HepG2 (cell line): ENCODE measurements at regions not wholly inside any gene's neighbourhood (a gene's known extent, or its start where the extent isn't known, plus 50 kb on each side); places are given as distances from the start of the nearest gene placed in this dataset.
A peak's percentile ranks its signal among the peaks of the same experiment; 100 is the strongest.

ENCODE experiments used
- ATAC-seq: fragments of 200-7000 bp; cut with Tn5 transposase; 3 replicates; pipeline ENCODE4 v1.9.1; 2020; ENCODE audit warnings: mild to moderate bottlenecking, moderate library complexity
- BruUV-seq: library from RNA; stranded (reverse); fragments of 400-500 nt; replicated peaks from 2 replicates; lab custom pipeline; 2021; lab: Mats Ljungman, UMichigan
- CTCF ChIA-PET: fragments of 300-600 bp; formaldehyde crosslinking; extraction: SDS; loops from one replicate; lab custom pipeline; 2021; ENCODE audit warnings: low total read pairs, inconsistent platforms, low intra/inter-chr PET ratio; lab: Yijun Ruan, JAX
- POLR2A ChIA-PET: fragments of 350-600 bp; sonication (Branson Sonifier 250); formaldehyde crosslinking; loops from one replicate; lab custom pipeline; 2020; ENCODE audit warnings: antibody characterized with exemption, inconsistent platforms; lab: Yijun Ruan, JAX
- DNase-seq: peaks from one replicate; pipeline ENCODE4 v3.0.0-alpha.2; 2015; ENCODE audit warnings: low spot score
- FAIRE-seq: peaks from 3 replicates; lab custom pipeline; 2011; peaks lifted over from hg19 to GRCh38; lab: Jason Lieb, UNC
- H2AFZ ChIP-seq: one replicate; pipeline ENCODE4 v1.6.1; 2011; ENCODE audit warnings: low read length, inconsistent platforms
- H3K27ac ChIP-seq: fragments of 300-600 bp; 3 replicates; pipeline ENCODE4 v1.8.0; 2011; ENCODE audit warnings: mixed run types, mild to moderate bottlenecking, mixed read lengths, low read length, inconsistent platforms; ENCODE audit not compliant: insufficient read depth; ENCODE audit errors: extremely low read length
- H3K27me3 ChIP-seq, 2 experiments: fragments of 200-600 bp in 1 of 2; 2 replicates in 1 of 2; 3 replicates in 1 of 2; pipeline versions ENCODE4 v1.6.0 to v1.8.0; 2011; ENCODE audit warnings: low read length in 2 of 2, mild to moderate bottlenecking in 2 of 2, moderate library complexity in 2 of 2, inconsistent platforms in 1 of 2; ENCODE audit not compliant: insufficient read depth in 2 of 2, control insufficient read depth in 1 of 2
- H3K36me3 ChIP-seq, 2 experiments: fragments of 200-600 bp in 1 of 2; replicated peaks in 1 of 2; 2 replicates in 1 of 2; 3 replicates in 1 of 2; pipeline versions ENCODE4 v1.5.1 to v1.8.0; 2011; ENCODE audit warnings: low read length in 2 of 2, inconsistent platforms in 1 of 2; ENCODE audit not compliant: insufficient read depth in 2 of 2, control insufficient read depth in 1 of 2
- H3K4me1 ChIP-seq: 2 replicates; pipeline ENCODE4 v1.5.1; 2012; ENCODE audit warnings: low read length, inconsistent platforms; ENCODE audit not compliant: insufficient read depth
- H3K4me2 ChIP-seq: 2 replicates; pipeline ENCODE4 v1.6.0; 2011; ENCODE audit warnings: low read depth, low read length, inconsistent platforms
- H3K4me3 ChIP-seq, 3 experiments: fragments of 200-600 bp in 1 of 3; sonication (generic), shearing (Covaris generic) in 1 of 3; replicated peaks in 1 of 3; 2 replicates each; pipeline ENCODE4 v1.5.1; 2011 to 2016; ENCODE audit warnings: low read length in 3 of 3, inconsistent platforms in 2 of 3, low read depth in 2 of 3, mild to moderate bottlenecking in 2 of 3, control low read depth in 1 of 3, mixed read lengths in 1 of 3; ENCODE audit not compliant: insufficient read depth in 1 of 3
- H3K79me2 ChIP-seq: one replicate; pipeline ENCODE4 v1.6.1; 2011; ENCODE audit warnings: low read length, inconsistent platforms; ENCODE audit not compliant: insufficient read depth
- H3K9ac ChIP-seq: 2 replicates; pipeline ENCODE4 v1.6.0; 2011; ENCODE audit warnings: mild to moderate bottlenecking, low read depth, low read length, inconsistent platforms; ENCODE audit not compliant: insufficient read depth
- H3K9me3 ChIP-seq: 2 replicates; pipeline ENCODE4 v1.5.1; 2012; ENCODE audit warnings: mild to moderate bottlenecking, low read length
- H4K20me1 ChIP-seq: 2 replicates; pipeline ENCODE4 v1.6.0; 2011; ENCODE audit warnings: inconsistent platforms, mild to moderate bottlenecking, low read length, moderate library complexity; ENCODE audit not compliant: insufficient read depth
- CAMTA2 ChIP-seq: sonication (generic); formaldehyde crosslinking; IDR thresholded peaks from 2 replicates; pipeline ENCODE4 v1.4.0; 2020; ENCODE audit warnings: mild to moderate bottlenecking, missing genetic modification reagents, borderline replicate concordance
- FOXM1 ChIP-seq: sonication (generic); formaldehyde crosslinking; IDR thresholded peaks from 2 replicates; pipeline ENCODE4 v1.5.0; 2020; ENCODE audit warnings: missing genetic modification reagents
- HDAC1 ChIP-seq: sonication (generic); formaldehyde crosslinking; IDR thresholded peaks from 2 replicates; pipeline ENCODE4 v1.5.1; 2020; ENCODE audit warnings: mild to moderate bottlenecking, missing genetic modification reagents
- HNRNPLL ChIP-seq: fragments of 200-400 bp; formaldehyde crosslinking; IDR thresholded peaks from 2 replicates; pipeline ENCODE4 v1.6.1; 2017; ENCODE audit warnings: mild to moderate bottlenecking, low read depth, low read length; ENCODE audit not compliant: poor library complexity, severe bottlenecking
- PITX1 ChIP-seq: sonication (generic); formaldehyde crosslinking; IDR thresholded peaks from 2 replicates; pipeline ENCODE4 v1.5.1; 2020; ENCODE audit warnings: mild to moderate bottlenecking, missing genetic modification reagents
- SSRP1 ChIP-seq: IDR thresholded peaks from 2 replicates; pipeline ENCODE4 v1.6.1; 2016; ENCODE audit warnings: control low read depth
- THAP11 ChIP-seq: IDR thresholded peaks from 2 replicates; pipeline ENCODE4 v1.6.1; 2016; ENCODE audit warnings: missing biosample characterization, missing genetic modification reagents
- XRCC5 ChIP-seq: fragments of 200-400 bp; formaldehyde crosslinking; optimal IDR thresholded peaks from 2 replicates; pipeline ENCODE3; 2017; ENCODE audit warnings: mild to moderate bottlenecking, low read length
- ZBTB20 ChIP-seq: sonication (generic); formaldehyde crosslinking; IDR thresholded peaks from 2 replicates; pipeline ENCODE4 v1.8.1; 2023; ENCODE audit warnings: missing genetic modification reagents, low read depth, mild to moderate bottlenecking, borderline replicate concordance
- ZNF234 ChIP-seq: sonication (generic); formaldehyde crosslinking; conservative IDR thresholded peaks from 2 replicates; pipeline ENCODE4 v1.5.1; 2020; ENCODE audit warnings: mild to moderate bottlenecking, missing genetic modification reagents
- ZNF329 ChIP-seq: sonication (generic); formaldehyde crosslinking; IDR thresholded peaks from 2 replicates; pipeline ENCODE4 v1.9.0; 2021; ENCODE audit warnings: low read depth, mild to moderate bottlenecking, missing genetic modification reagents
- ZNF629 ChIP-seq: sonication (generic); formaldehyde crosslinking; conservative IDR thresholded peaks from 2 replicates; pipeline ENCODE4 v1.5.0; 2020; ENCODE audit warnings: missing genetic modification reagents
- ZNF776 ChIP-seq: sonication (generic); formaldehyde crosslinking; IDR thresholded peaks from 2 replicates; pipeline ENCODE4 v1.4.0; 2020; ENCODE audit warnings: mild to moderate bottlenecking, missing genetic modification reagents
- WGBS: methylation state at CpG from one replicate; pipeline ENCODE4 v1.1.6; 2017; ENCODE audit warnings: low lambda C conversion rate; 5-methylcytosine and 5-hydroxymethylcytosine counted together
- in situ Hi-C: cut with HindIII; loops from 2 replicates; pipeline ENCODE4 v1.10.0; 2017; ENCODE audit warnings: low pct_unique_long_range_greater_than_20kb; ENCODE audit not compliant: extremely low pct_ligation_motif_present
- intact Hi-C: fragments of 100-400 bp; cut with micrococcal nuclease; formaldehyde crosslinking; loops from one replicate; pipeline ENCODE4 v1.10.0; 2022; ENCODE audit not compliant: unreplicated experiment
- TF ChIP-seq, protein P1 (sequence below): sonication (generic); formaldehyde crosslinking; IDR thresholded peaks from 2 replicates; pipeline ENCODE4; 2020; ENCODE audit warnings: missing genetic modification reagents, mild to moderate bottlenecking, borderline replicate concordance
- TF ChIP-seq, protein P2 (sequence below): sonication (generic); formaldehyde crosslinking; conservative IDR thresholded peaks from 2 replicates; pipeline ENCODE4 v1.4.0; 2020; ENCODE audit warnings: missing genetic modification reagents

DNA sequence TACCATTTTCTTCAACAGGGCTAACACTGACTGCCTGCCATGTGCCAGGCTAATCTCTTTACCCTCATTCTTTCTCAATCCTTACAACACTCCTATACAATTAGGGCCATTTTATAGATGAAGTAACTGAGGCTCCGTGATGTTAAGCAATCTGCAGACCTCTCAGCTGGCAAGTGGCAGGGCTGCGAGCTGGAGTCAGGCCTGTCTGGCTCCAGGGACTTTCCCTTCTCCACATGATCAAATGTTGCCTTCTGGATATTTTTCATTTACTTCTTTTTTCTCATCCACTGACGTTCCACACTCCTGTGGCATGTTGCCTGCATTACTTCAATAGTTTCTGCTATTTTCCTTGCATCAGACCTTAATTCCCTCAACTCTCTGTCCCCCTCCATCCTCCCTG lies 55.2 kb upstream of the TAGAP start:
- Histone ChIP-seq H2AFZ (no peak overlapping the region), H3K79me2 (no peaks in the 10 kb centered on the region), H4K20me1 (no peaks in the 10 kb centered on the region), H3K27ac (no peak overlapping the region), H3K27me3 (peaks cover 3 to 36% of the 10 kb centered on the region in 2 experiments; a peak in 4 of 5 replicates), H3K4me3 (no peak overlapping the region), H3K36me3 (no peaks in the 10 kb centered on the region), H3K4me1 (peaks cover 8% of the 10 kb centered on the region; the same call in 1 of the 2 replicates), H3K9ac (no peak overlapping the region), H3K4me2 (no peak overlapping the region), H3K9me3 (no peaks in the 10 kb centered on the region)
- ChIA-PET POLR2A (no interaction called here), CTCF (no interaction called here)
- WGBS, result 20% methylated on average over 3 of the region's 3 CpGs
- no TSS peak for BruUV-seq
- no peak for FAIRE-seq
- intact Hi-C loops (loop anchor here (10.0 kb wide), 1 partner anchor 395 kb away; no protein-coding TSS in a partner anchor), in situ Hi-C loops (loop anchor here (25.0 kb wide), 1 partner anchor 388 kb away; no protein-coding TSS in a partner anchor)
- no peak for DNase-seq
- TF ChIP-seq ZNF329 (no peak), ZNF629 (peak; percentile 34; the same call in 1 of the 2 replicates), ZBTB20 (CRISPR knock-in tag) (no peak), HNRNPLL (no peak)
- TF ChIP-seq, protein P1, sequence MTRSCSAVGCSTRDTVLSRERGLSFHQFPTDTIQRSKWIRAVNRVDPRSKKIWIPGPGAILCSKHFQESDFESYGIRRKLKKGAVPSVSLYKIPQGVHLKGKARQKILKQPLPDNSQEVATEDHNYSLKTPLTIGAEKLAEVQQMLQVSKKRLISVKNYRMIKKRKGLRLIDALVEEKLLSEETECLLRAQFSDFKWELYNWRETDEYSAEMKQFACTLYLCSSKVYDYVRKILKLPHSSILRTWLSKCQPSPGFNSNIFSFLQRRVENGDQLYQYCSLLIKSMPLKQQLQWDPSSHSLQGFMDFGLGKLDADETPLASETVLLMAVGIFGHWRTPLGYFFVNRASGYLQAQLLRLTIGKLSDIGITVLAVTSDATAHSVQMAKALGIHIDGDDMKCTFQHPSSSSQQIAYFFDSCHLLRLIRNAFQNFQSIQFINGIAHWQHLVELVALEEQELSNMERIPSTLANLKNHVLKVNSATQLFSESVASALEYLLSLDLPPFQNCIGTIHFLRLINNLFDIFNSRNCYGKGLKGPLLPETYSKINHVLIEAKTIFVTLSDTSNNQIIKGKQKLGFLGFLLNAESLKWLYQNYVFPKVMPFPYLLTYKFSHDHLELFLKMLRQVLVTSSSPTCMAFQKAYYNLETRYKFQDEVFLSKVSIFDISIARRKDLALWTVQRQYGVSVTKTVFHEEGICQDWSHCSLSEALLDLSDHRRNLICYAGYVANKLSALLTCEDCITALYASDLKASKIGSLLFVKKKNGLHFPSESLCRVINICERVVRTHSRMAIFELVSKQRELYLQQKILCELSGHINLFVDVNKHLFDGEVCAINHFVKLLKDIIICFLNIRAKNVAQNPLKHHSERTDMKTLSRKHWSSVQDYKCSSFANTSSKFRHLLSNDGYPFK (CRISPR knock-in tag), result no peak
- ATAC-seq, result no peak

DNA sequence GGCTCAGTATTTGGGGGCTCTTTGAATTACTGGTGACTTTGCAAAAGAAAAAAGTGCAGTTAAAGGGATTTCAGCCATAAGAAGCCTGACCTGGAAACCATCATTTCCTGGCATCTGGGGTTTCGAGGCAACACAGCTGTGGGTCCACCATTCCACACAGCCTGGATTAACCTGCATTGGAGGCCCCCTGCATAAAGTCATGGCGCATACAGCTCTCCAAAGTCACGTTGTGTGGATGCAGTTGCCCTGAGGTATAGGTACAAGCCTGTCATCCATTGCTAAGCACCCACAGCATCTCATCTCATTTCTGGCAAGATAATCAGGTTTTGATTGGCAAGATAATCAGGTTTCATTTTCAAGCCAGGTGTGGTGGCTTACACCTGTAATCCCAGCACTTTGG lies 54.5 kb upstream of the TAGAP start:
- no peak overlapping the region for H3K4me2 ChIP-seq
- H2AFZ ChIP-seq, result no peak overlapping the region
- H4K20me1 ChIP-seq, result no peaks in the 10 kb centered on the region
- in situ Hi-C loops (no loop called here), intact Hi-C loops (no loop called here)
- H3K4me1 ChIP-seq, result peaks cover 8% of the 10 kb centered on the region; the same call in 1 of the 2 replicates
- no TSS peak for BruUV-seq
- ATAC-seq, result no peak
- no peaks in the 10 kb centered on the region for H3K79me2 ChIP-seq
- H3K9me3 ChIP-seq, result no peaks in the 10 kb centered on the region
- DNase-seq, result no peak
- no peak for FAIRE-seq
- no peak overlapping the region for H3K4me3 ChIP-seq
- peaks cover 3 to 29% of the 10 kb centered on the region in 2 experiments; a peak in 4 of 5 replicates for H3K27me3 ChIP-seq
- 25% methylated on average over 3 of the region's 3 CpGs for WGBS
- H3K9ac ChIP-seq, result no peak overlapping the region
- CTCF ChIA-PET, result no interaction called here
- POLR2A ChIA-PET, result no interaction called here
- H3K36me3 ChIP-seq, result no peaks in the 10 kb centered on the region
- no peak overlapping the region for H3K27ac ChIP-seq
- no peak for TF ChIP-seq PITX1 (CRISPR knock-in tag)
- TF ChIP-seq HDAC1 (CRISPR knock-in tag), result no peak
- no peak for TF ChIP-seq XRCC5
- TF ChIP-seq, protein P2, sequence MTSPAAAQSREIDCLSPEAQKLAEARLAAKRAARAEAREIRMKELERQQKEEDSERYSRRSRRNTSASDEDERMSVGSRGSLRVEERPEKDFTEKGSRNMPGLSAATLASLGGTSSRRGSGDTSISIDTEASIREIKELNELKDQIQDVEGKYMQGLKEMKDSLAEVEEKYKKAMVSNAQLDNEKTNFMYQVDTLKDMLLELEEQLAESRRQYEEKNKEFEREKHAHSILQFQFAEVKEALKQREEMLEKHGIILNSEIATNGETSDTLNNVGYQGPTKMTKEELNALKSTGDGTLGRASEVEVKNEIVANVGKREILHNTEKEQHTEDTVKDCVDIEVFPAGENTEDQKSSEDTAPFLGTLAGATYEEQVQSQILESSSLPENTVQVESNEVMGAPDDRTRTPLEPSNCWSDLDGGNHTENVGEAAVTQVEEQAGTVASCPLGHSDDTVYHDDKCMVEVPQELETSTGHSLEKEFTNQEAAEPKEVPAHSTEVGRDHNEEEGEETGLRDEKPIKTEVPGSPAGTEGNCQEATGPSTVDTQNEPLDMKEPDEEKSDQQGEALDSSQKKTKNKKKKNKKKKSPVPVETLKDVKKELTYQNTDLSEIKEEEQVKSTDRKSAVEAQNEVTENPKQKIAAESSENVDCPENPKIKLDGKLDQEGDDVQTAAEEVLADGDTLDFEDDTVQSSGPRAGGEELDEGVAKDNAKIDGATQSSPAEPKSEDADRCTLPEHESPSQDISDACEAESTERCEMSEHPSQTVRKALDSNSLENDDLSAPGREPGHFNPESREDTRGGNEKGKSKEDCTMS (CRISPR knock-in tag), result no peak
- TF ChIP-seq ZNF776 (CRISPR knock-in tag), result no peak
- TF ChIP-seq CAMTA2 (CRISPR knock-in tag), result no peak
- TF ChIP-seq FOXM1 (CRISPR knock-in tag), result no peak
- TF ChIP-seq THAP11 (CRISPR knock-in tag), result no peak
- TF ChIP-seq ZNF234 (CRISPR knock-in tag), result no peak
- TF ChIP-seq SSRP1 (CRISPR knock-in tag), result no peak
